SK-N-SH (cell line): ENCODE measurements at regions not wholly inside any gene's neighbourhood (a gene's known extent, or its start where the extent isn't known, plus 50 kb on each side); places are given as distances from the start of the nearest gene placed in this dataset.
"Not testable (repeated sequence)": the region's sequence is repeated elsewhere in the genome, so short reads cannot be mapped to it uniquely, and the experiment has no call there.

ENCODE experiments used
- CTCF ChIA-PET: fragments of 300-600, 350-600 bp; formaldehyde crosslinking; extraction: SDS; loops from one replicate; lab custom pipeline; 2021; lab: Yijun Ruan, JAX
- POLR2A ChIA-PET: fragments of 350-600 bp; sonication (Branson Sonifier 250); formaldehyde crosslinking; extraction: SDS; loops from one replicate; lab custom pipeline; 2020; ENCODE audit warnings: antibody characterized with exemption, inconsistent platforms; lab: Yijun Ruan, JAX
- DNase-seq: peaks from one replicate; pipeline ENCODE4 v3.0.0; 2012
- H2AFZ ChIP-seq: fragments of 200-600 bp; sonication (generic); 2 replicates; pipeline ENCODE4 v1.8.1; 2016; ENCODE audit warnings: antibody characterized with exemption, mild to moderate bottlenecking, low read depth
- H3F3A ChIP-seq: fragments of 200-600 bp; sonication (generic); replicated peaks from 2 replicates; pipeline ENCODE3; 2016; ENCODE audit warnings: antibody characterized with exemption, mild to moderate bottlenecking; ENCODE audit not compliant: insufficient read depth
- H3K27ac ChIP-seq, 2 experiments: fragments of 200-500 bp in 1 of 2; fragments of 200-600 bp in 1 of 2; sonication (Bioruptor generic) in 1 of 2; sonication (generic), shearing (Covaris generic) in 1 of 2; 2 replicates each; pipeline versions ENCODE4 v1.5.1 to v1.6.1; 2014 to 2016; ENCODE audit warnings: low read depth in 2 of 2, inconsistent platforms in 1 of 2, low read length in 1 of 2, mild to moderate bottlenecking in 1 of 2, mixed read lengths in 1 of 2
- H3K27me3 ChIP-seq: fragments of 200-600 bp; sonication (generic), shearing (Covaris generic); 2 replicates; pipeline ENCODE4 v1.6.1; 2016; ENCODE audit warnings: mixed run types; ENCODE audit not compliant: insufficient read depth
- H3K36me3 ChIP-seq, 2 experiments: fragments of 200-500 bp in 1 of 2; fragments of 200-600 bp in 1 of 2; sonication (Bioruptor generic) in 1 of 2; sonication (generic) in 1 of 2; replicated peaks in 1 of 2; 2 replicates each; pipeline versions ENCODE3 to v1.5.1; 2014 to 2016; ENCODE audit warnings: low read length in 1 of 2, mild to moderate bottlenecking in 1 of 2; ENCODE audit not compliant: insufficient read depth in 2 of 2, control insufficient read depth in 1 of 2
- H3K4me1 ChIP-seq, 2 experiments: fragments of 200-500 bp in 1 of 2; fragments of 200-600 bp in 1 of 2; sonication (Bioruptor generic) in 1 of 2; sonication (generic), shearing (Covaris generic) in 1 of 2; 2 replicates each; pipeline versions ENCODE4 v1.5.1 to v1.6.1; 2014 to 2016; ENCODE audit warnings: low read depth in 1 of 2, low read length in 1 of 2, mixed run types in 1 of 2; ENCODE audit not compliant: insufficient read depth in 2 of 2, control insufficient read depth in 1 of 2
- H3K4me2 ChIP-seq: fragments of 200-600 bp; sonication (generic), shearing (Covaris generic); 2 replicates; pipeline ENCODE4 v1.6.1; 2017; ENCODE audit warnings: mixed run types
- H3K4me3 ChIP-seq, 2 experiments: fragments of 200-500 bp in 1 of 2; fragments of 200-600 bp in 1 of 2; sonication (Bioruptor generic) in 1 of 2; sonication (generic), shearing (Covaris generic) in 1 of 2; 2 replicates each; pipeline versions ENCODE4 v1.5.1 to v1.8.1; 2014 to 2016; ENCODE audit warnings: low read depth in 2 of 2, inconsistent platforms in 1 of 2, low read length in 1 of 2, mild to moderate bottlenecking in 1 of 2, mixed read lengths in 1 of 2, moderate library complexity in 1 of 2
- H3K79me2 ChIP-seq: fragments of 200-600 bp; sonication (generic); 2 replicates; pipeline ENCODE4 v1.8.1; 2017; ENCODE audit warnings: mild to moderate bottlenecking; ENCODE audit not compliant: insufficient read depth
- H3K9ac ChIP-seq: fragments of 200-600 bp; sonication (generic); 2 replicates; pipeline ENCODE4 v1.6.1; 2017; ENCODE audit warnings: mixed run types
- H3K9me2 ChIP-seq: fragments of 200-600 bp; sonication (generic); 2 replicates; pipeline ENCODE4 v1.6.1; 2017; ENCODE audit warnings: mixed run types
- H3K9me3 ChIP-seq: fragments of 200-600 bp; sonication (generic); 2 replicates; pipeline ENCODE4 v1.6.1; 2017; ENCODE audit warnings: mixed run types, mild to moderate bottlenecking, moderate library complexity
- H4K20me1 ChIP-seq: fragments of 200-600 bp; sonication (generic); 2 replicates; pipeline ENCODE4 v1.6.1; 2017; ENCODE audit warnings: mild to moderate bottlenecking, mixed run types; ENCODE audit not compliant: insufficient read depth
- EZH2phosphoT487 ChIP-seq: fragments of 200-600 bp; sonication (generic); IDR thresholded peaks from 2 replicates; pipeline ENCODE4 v1.6.1; 2017; ENCODE audit warnings: low read depth, mixed run types, mild to moderate bottlenecking, antibody characterized with exemption, moderate library complexity, borderline replicate concordance
- GATA2 ChIP-seq: sonication (generic); formaldehyde crosslinking; IDR thresholded peaks from 2 replicates; pipeline ENCODE4 v1.5.0; 2020; ENCODE audit warnings: mild to moderate bottlenecking, missing genetic modification reagents
- JUND ChIP-seq: IDR thresholded peaks from 2 replicates; pipeline ENCODE4 v1.4.0; 2012
- MEF2A ChIP-seq: IDR thresholded peaks from 2 replicates; pipeline ENCODE4 v1.4.0; 2012; ENCODE audit warnings: low read depth, borderline replicate concordance
- POLR2AphosphoS5 ChIP-seq: IDR thresholded peaks from 2 replicates; pipeline ENCODE4 v1.6.1; 2012; ENCODE audit warnings: low read depth, low read length
- RCOR1 ChIP-seq: fragments of 150-350 bp; IDR thresholded peaks from 2 replicates; pipeline ENCODE4 v1.6.1; 2017; ENCODE audit warnings: antibody characterized with exemption, low read length
- RXRA ChIP-seq: IDR thresholded peaks from 2 replicates; pipeline ENCODE4 v1.4.0; 2012; ENCODE audit warnings: low read depth, mild to moderate bottlenecking, borderline replicate concordance
- TCF12 ChIP-seq: IDR thresholded peaks from 2 replicates; pipeline ENCODE4 v1.4.0; 2012
- WGBS: methylation state at CpG from one replicate; pipeline ENCODE4 v1.1.6; 2017; ENCODE audit warnings: low lambda C conversion rate; 5-methylcytosine and 5-hydroxymethylcytosine counted together
- TF ChIP-seq, protein P1 (sequence below): IDR thresholded peaks from 2 replicates; pipeline ENCODE4 v1.6.1; 2012; ENCODE audit warnings: mild to moderate bottlenecking, low read depth, low read length, moderate library complexity
- TF ChIP-seq, protein P2 (sequence below): fragments of 200-600 bp; sonication (generic); IDR thresholded peaks from 2 replicates; pipeline ENCODE4 v1.6.1; 2017; ENCODE audit warnings: antibody characterized with exemption, mild to moderate bottlenecking, moderate library complexity
- TF ChIP-seq, protein P3 (sequence below): fragments of 150-350 bp; IDR thresholded peaks from 2 replicates; pipeline ENCODE4 v1.6.1; 2017; ENCODE audit warnings: antibody characterized with exemption, low read length, low read depth, borderline replicate concordance

DNA sequence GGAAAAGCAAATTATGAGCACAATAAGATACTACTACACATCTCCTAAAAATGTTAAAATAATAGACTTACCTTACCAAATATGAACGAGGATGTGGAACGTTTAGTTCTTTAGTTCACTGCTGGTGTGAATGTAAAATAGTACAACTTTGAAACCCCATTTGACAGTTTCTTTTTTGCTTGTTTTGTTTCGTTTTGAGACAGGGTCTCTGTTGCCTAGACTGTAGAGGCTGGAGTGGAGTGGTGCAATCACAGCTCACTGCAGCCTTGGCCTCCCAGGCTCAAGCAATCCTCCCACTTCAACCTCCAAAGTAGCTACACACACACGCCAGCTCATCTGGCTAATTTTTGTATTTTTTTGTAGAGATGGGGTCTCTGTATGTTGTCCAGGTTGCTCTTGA is 136.4 kb upstream of the FAR2 start (continued):
- TF ChIP-seq, protein P1, sequence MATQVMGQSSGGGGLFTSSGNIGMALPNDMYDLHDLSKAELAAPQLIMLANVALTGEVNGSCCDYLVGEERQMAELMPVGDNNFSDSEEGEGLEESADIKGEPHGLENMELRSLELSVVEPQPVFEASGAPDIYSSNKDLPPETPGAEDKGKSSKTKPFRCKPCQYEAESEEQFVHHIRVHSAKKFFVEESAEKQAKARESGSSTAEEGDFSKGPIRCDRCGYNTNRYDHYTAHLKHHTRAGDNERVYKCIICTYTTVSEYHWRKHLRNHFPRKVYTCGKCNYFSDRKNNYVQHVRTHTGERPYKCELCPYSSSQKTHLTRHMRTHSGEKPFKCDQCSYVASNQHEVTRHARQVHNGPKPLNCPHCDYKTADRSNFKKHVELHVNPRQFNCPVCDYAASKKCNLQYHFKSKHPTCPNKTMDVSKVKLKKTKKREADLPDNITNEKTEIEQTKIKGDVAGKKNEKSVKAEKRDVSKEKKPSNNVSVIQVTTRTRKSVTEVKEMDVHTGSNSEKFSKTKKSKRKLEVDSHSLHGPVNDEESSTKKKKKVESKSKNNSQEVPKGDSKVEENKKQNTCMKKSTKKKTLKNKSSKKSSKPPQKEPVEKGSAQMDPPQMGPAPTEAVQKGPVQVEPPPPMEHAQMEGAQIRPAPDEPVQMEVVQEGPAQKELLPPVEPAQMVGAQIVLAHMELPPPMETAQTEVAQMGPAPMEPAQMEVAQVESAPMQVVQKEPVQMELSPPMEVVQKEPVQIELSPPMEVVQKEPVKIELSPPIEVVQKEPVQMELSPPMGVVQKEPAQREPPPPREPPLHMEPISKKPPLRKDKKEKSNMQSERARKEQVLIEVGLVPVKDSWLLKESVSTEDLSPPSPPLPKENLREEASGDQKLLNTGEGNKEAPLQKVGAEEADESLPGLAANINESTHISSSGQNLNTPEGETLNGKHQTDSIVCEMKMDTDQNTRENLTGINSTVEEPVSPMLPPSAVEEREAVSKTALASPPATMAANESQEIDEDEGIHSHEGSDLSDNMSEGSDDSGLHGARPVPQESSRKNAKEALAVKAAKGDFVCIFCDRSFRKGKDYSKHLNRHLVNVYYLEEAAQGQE: no peak
- TF ChIP-seq GATA2 (CRISPR knock-in tag) (no peak), TCF12 (no peak), RCOR1 (no peak), MEF2A (no peak), EZH2phosphoT487 (no peak), POLR2AphosphoS5 (no peak), JUND (no peak), RXRA (no peak)
- TF ChIP-seq, protein P2, sequence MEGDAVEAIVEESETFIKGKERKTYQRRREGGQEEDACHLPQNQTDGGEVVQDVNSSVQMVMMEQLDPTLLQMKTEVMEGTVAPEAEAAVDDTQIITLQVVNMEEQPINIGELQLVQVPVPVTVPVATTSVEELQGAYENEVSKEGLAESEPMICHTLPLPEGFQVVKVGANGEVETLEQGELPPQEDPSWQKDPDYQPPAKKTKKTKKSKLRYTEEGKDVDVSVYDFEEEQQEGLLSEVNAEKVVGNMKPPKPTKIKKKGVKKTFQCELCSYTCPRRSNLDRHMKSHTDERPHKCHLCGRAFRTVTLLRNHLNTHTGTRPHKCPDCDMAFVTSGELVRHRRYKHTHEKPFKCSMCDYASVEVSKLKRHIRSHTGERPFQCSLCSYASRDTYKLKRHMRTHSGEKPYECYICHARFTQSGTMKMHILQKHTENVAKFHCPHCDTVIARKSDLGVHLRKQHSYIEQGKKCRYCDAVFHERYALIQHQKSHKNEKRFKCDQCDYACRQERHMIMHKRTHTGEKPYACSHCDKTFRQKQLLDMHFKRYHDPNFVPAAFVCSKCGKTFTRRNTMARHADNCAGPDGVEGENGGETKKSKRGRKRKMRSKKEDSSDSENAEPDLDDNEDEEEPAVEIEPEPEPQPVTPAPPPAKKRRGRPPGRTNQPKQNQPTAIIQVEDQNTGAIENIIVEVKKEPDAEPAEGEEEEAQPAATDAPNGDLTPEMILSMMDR: no peak
- TF ChIP-seq, protein P3, sequence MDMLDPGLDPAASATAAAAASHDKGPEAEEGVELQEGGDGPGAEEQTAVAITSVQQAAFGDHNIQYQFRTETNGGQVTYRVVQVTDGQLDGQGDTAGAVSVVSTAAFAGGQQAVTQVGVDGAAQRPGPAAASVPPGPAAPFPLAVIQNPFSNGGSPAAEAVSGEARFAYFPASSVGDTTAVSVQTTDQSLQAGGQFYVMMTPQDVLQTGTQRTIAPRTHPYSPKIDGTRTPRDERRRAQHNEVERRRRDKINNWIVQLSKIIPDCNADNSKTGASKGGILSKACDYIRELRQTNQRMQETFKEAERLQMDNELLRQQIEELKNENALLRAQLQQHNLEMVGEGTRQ: no peak

DNA sequence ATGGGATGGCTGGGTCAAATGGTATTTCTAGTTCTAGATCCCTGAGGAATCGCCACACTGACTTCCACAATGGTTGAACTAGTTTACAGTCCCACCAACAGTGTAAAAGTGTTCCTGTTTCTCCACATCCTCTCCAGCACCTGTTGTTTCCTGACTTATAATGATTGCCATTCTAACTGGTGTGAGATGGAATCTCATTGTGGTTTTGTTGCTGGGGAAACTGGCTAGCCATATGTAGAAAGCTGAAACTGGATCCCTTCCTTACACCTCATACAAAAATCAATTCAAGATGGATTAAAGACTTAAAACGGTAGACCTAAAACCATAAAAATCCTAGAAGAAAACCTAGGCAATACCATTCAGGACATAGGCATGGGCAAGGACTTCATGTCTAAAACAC is 131.5 kb upstream of the FAR2 start:
- H3K4me2 ChIP-seq, H4K20me1 ChIP-seq, H3K27me3 ChIP-seq, H3K4me3 ChIP-seq, H3K9me2 ChIP-seq, POLR2A ChIA-PET, DNase-seq, H3K9me3 ChIP-seq, H3F3A ChIP-seq, H3K9ac ChIP-seq, CTCF ChIA-PET, H3K27ac ChIP-seq, H3K36me3 ChIP-seq, H3K4me1 ChIP-seq, H3K79me2 ChIP-seq, H2AFZ ChIP-seq: not testable (repeated sequence)
- 42% methylated on average over 1 of the region's 2 CpGs for WGBS
